ENCODE measurements at regions not wholly inside any gene's neighbourhood (a gene's known extent, or its start where the extent isn't known, plus 50 kb on each side); places are given as distances from the start of the nearest gene placed in this dataset.

DNA sequence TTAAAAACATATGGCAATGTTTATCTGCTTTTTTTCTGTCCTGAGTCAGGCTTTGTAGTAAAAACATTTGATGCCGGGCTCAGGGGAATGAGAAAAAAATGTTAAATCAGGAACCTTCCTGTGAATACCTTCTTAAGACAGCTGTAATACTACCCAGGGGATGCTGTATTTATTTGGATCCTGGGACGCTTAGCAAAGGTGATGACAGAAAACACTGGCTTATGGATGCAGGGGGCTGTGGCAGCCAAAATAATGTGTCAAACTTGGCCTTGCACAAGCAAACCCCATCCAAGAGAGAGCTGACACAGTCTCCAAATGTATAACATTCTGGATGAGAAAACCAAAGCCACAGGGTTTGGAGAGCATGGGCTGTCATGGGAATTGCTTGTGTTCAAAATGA is 438.2 kb upstream of the PROK2 start:
- no peak overlapping the region for H3K4me3 ChIP-seq (replicated peaks; ENCODE audit: low read depth, low read length)
- no peak for DNase-seq (ENCODE audit: low read depth)
- TF ChIP-seq, protein P1, sequence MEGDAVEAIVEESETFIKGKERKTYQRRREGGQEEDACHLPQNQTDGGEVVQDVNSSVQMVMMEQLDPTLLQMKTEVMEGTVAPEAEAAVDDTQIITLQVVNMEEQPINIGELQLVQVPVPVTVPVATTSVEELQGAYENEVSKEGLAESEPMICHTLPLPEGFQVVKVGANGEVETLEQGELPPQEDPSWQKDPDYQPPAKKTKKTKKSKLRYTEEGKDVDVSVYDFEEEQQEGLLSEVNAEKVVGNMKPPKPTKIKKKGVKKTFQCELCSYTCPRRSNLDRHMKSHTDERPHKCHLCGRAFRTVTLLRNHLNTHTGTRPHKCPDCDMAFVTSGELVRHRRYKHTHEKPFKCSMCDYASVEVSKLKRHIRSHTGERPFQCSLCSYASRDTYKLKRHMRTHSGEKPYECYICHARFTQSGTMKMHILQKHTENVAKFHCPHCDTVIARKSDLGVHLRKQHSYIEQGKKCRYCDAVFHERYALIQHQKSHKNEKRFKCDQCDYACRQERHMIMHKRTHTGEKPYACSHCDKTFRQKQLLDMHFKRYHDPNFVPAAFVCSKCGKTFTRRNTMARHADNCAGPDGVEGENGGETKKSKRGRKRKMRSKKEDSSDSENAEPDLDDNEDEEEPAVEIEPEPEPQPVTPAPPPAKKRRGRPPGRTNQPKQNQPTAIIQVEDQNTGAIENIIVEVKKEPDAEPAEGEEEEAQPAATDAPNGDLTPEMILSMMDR (IDR thresholded peaks at IDR 0.05; ENCODE audit: low read length, missing control alignments): no peak

DNA sequence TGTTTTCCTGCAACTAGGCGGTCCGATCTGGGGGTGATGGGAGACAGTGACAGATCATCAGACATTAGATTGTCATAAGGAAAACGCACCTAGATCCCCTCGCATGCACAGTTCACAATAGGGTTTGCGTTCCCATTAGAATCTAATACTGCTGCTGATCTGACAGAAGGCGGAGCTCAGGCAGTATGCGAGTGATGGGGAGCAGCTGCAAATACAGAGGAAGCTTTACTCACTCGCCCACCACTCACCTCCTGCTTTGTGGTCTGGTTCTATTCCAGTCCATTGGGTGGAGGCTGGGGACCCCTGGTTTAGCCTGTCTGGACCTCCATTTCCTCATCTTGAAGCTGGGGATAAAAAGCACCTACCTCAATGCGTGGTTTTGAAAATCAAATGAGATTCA is 437.5 kb upstream of the PROK2 start:
- TF ChIP-seq, protein P1 (IDR thresholded peaks at IDR 0.05; ENCODE audit: low read length, missing control alignments): no peak
- DNase-seq (ENCODE audit: low read depth): no peak
- no peak overlapping the region for H3K4me3 ChIP-seq (replicated peaks; ENCODE audit: low read depth, low read length)

DNA sequence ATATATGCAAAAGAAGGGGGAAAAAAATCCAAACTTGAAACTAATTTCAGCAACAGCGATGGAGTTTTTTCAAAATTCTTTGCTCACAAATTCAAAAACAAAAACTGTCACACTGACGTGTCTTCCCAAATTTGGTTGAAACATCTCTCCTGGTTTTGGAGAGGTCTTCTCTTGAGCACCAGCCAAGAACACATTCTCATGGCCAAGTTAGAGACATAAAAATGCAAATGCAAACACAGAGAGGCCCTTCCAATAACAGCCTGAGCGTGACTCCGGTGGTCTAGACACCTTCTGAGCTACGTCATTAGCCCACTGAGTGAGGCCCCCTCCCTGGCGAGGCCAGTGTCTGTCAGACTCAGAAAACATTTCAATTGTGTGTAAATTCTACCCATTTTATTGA is 436.0 kb upstream of the PROK2 start:
- no peak for DNase-seq (ENCODE audit: low read depth)
- H3K4me3 ChIP-seq (replicated peaks; ENCODE audit: low read depth, low read length): no peak overlapping the region
- TF ChIP-seq, protein P1 (IDR thresholded peaks at IDR 0.05; ENCODE audit: low read length, missing control alignments): no peak

DNA sequence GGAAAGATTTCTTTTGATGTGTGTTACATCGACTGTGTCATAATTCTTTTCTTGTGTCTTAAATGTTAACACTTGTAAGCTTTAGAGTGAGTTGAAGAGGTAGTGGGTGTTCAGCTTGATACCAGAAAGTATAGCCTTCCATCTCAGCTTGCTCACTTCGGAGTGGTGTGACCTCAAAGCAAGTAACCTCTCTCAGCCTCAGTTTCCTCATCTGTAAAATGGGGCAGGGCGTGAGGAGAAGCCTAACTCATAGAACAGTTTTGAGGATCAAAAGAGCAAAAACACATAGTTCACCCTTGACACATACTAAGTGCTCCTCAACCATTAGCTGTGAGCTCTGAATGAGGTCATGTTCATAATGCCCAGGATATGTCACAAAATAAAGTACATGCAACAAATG is 434.8 kb upstream of the PROK2 start:
- TF ChIP-seq, protein P1 (IDR thresholded peaks at IDR 0.05; ENCODE audit: low read length, missing control alignments): no peak
- DNase-seq (ENCODE audit: low read depth): no peak
- H3K4me3 ChIP-seq (replicated peaks; ENCODE audit: low read depth, low read length): no peak overlapping the region

DNA sequence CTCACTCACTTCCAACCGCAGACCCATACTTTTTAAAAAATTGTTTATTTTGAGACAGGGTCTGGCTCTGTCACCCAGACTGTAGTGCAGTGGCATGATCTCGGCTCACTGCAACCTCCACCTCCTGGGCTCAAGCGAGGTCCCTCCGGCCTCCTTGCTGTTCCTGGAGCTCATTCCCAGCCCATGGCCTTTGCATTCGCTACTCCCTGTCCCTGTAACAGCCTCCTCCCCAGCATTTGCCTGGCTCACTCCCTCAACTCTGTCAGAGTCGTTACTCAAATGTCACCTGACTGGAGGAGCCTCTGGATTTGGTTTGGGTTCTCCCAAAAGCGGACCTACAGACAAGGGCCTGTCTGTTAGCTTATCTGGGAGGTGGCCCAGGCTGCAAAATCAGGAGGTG is 432.6 kb upstream of the PROK2 start:
- TF ChIP-seq, protein P1 (IDR thresholded peaks at IDR 0.05; ENCODE audit: low read length, missing control alignments): no peak
- DNase-seq (ENCODE audit: low read depth): no peak

DNA sequence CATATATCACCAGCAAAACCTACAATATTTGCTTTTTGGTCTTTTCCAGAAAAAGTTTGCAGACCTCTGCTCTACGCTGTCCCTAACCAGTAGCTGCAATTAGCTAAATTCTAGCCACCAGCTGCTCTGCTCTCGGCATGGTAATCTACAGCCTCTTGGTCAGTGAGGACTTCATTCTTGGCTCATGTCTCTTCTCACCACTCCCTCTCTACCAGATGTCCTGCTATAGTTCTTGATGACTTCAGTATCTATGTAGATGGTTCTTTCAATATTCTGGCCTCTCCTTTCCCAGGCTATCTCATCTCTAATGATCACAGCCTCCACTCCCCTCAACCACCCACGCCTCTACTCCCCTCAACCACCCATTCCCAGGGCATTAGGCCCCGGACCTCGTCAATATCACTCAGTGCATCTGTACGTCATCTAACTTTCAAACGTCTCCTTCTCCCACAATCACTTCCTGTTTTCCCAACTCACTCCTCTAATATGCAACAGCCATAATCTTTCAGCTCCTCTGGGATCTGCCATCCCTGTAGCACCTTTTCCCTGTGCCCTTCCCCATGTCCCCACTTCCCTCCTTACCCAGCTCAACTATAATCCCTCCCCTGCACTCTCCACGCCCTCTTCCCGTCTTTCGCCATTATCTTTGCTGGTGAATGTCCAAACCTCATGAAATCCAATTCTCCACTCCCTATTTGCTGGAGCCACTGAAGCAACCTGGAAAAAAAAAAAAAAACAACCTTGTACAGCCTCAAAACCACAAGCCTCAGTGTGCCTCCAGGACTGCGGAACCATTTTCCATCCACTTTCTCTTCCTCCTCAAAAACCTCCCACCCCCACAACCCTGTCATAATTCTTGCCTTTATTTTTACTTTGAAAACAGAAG is 429.4 kb upstream of the PROK2 start:
- no peak overlapping the region for H3K4me3 ChIP-seq (replicated peaks; ENCODE audit: low read depth, low read length)
- TF ChIP-seq, protein P1 (IDR thresholded peaks at IDR 0.05; ENCODE audit: low read length, missing control alignments): no peak
- DNase-seq (ENCODE audit: low read depth): peak; percentile 71

More for the DNA sequence above, 432.6 kb upstream of the PROK2 start:
- no peak overlapping the region for H3K4me3 ChIP-seq (replicated peaks; ENCODE audit: low read depth, low read length)

All from fibroblast of pulmonary artery (primary cell).